ENCODE measurements at regions not wholly inside any gene's neighbourhood (a gene's known extent, or its start where the extent isn't known, plus 50 kb on each side); places are given as distances from the start of the nearest gene placed in this dataset.

GRCh38 chr4:163959932-163960331 is 465.4 kb downstream of the TMA16 start:
- DNase-seq (ENCODE audit: low read depth in 2 of 2) = no peak

- DNase-seq (ENCODE audit: low read depth in 2 of 2) = no peak
Observed at GRCh38 chr4:163966612-163967011, 472.1 kb downstream of the TMA16 start.

- no peak for DNase-seq (ENCODE audit: low read depth in 2 of 2)
Observed at GRCh38 chr4:163967263-163967662, 472.8 kb downstream of the TMA16 start.

GRCh38 chr4:163967710-163968109 is 473.2 kb downstream of the TMA16 start:
- no peak for DNase-seq (ENCODE audit: low read depth in 2 of 2)

- DNase-seq (ENCODE audit: low read depth in 2 of 2) = no peak
Observed at GRCh38 chr4:163969291-163969690, 474.8 kb downstream of the TMA16 start.

DNA sequence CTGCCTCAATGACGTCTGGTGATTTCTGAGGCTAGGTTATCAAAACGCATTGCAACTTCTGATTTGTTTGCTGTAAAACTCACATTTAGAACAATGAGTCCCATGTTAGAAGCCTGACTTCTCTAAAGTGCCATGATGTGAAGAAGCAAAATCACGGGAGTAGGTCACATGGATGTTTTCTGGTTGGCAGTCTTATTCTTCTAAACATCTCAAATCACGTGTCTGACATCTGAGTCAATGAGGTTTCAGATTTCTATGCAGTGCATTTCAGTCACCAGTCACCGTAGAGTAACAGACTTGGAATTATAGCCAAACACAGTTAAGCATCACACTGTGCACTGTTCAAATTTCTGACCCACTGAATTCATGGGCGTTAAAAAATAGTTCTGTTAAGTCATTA is 482.1 kb downstream of the TMA16 start:
- DNase-seq (ENCODE audit: low read depth in 2 of 2) = no peak

DNA sequence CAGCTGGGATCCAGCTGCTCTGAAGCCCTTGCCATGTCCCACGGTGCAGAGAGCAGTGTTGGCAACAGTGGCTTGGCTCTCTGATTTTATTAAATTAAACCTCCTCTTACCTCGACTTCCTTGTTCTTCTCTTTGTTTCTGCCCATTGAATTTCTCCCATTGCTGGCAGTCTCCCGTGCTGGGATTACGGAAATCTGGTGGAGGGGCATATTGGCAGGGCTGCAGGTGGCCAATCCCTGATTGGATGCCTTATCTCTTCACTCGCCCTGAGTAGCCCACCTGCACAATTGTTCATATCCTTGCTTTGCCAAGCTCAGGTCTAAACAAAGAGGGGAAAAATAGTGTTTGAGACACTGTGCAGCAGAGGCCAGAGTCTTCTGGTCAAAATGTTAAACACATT is 493.9 kb downstream of the TMA16 start:
- DNase-seq (ENCODE audit: low read depth in 2 of 2) = no peak

- DNase-seq (ENCODE audit: low read depth in 2 of 2) = no peak
Observed at GRCh38 chr4:163988865-163989264, 494.4 kb downstream of the TMA16 start.

DNA sequence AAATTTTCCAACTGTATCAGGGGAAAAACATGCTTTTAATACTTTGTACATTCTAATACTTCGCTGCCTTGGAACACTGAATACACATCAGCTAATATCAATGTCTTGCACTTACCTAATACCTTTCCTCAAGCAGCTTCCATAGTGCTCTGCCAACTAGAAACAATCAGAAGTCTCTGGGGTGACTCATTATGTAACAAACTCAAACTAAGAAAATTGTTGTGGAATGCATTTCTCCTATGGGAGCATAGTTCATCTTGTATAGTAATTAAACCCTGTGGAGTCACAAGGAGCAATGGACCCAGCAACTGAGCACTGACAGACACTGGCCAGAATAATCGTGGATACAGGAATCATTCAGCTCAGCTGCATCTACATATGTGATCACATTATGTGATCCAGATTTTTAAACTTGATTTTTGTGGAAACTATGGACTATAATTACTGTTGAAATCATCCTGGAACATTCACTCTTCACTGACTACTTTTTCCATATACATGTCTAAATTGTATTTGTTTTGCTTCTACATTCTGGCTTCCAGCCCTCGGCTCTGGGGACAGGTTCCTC is 496.9 kb downstream of the TMA16 start:
- DNase-seq (ENCODE audit: low read depth in 2 of 2) = no peak

DNA sequence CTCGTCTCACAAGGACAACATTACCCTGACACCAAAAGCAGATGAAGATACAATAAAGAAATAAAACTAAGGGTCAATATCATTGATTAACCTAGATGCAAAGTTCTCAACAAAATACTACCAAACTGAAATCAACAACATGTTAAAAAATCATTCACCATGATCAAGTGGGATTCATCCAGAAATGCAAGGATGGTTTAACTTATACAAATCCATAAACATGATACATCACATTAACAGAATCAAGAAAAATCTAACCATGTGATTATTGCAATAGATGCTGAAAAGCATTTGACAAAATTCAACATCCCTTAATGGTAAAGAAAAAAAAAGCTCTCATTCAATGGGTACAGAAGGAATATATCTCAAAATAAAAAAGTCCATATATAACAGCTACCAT is 514.9 kb downstream of the TMA16 start:
- no peak for DNase-seq (ENCODE audit: low read depth in 2 of 2)

- no peak for DNase-seq (ENCODE audit: low read depth in 2 of 2)
Observed at GRCh38 chr4:164011791-164012190, 517.3 kb downstream of the TMA16 start.

GRCh38 chr4:164012396-164013027 is 518.0 kb downstream of the TMA16 start:
- DNase-seq (ENCODE audit: low read depth in 2 of 2) = peak in 1 of 2 donors; percentile 17

- no peak for DNase-seq (ENCODE audit: low read depth in 2 of 2)
Observed at GRCh38 chr4:164021947-164022346, 527.5 kb downstream of the TMA16 start.

DNA sequence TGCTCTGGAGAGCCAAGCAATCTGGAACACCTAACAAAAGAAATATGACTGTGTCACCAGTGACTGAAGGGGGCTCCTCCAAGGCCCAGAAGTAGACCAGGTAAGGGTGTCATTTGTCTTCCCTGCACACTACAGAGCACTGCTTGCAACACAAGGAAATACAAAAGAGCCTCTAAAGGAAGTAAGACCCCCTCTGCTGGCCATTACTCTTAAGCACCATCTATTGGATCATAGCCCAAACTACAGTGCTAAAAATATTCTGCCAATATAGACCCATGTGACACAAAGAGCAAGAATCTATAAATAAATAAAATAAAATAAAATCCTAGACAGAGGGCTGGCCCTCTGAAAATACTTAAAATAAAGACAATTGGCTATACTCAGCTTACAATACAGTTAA is 528.7 kb downstream of the TMA16 start:
- DNase-seq (ENCODE audit: low read depth in 2 of 2) = no peak

DNA sequence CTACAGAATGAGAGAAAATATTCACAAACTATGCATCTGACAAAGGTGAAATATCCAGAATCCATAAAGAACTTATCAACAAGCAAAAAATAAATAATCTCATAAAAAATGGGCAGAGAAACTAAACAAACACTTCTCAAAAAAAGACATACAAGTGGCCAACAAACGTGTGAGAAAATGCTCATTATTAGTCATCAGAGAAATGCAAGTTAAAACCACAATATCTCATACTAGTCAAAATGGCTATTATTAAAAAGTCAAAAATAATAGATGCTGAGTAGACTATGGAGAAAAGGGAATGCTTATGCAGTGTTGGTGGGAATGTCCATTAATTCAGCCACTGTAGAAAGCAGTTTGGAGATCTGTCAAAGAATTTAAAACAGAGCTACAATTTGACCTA is 533.3 kb downstream of the TMA16 start:
- no peak for DNase-seq (ENCODE audit: low read depth in 2 of 2)

DNA sequence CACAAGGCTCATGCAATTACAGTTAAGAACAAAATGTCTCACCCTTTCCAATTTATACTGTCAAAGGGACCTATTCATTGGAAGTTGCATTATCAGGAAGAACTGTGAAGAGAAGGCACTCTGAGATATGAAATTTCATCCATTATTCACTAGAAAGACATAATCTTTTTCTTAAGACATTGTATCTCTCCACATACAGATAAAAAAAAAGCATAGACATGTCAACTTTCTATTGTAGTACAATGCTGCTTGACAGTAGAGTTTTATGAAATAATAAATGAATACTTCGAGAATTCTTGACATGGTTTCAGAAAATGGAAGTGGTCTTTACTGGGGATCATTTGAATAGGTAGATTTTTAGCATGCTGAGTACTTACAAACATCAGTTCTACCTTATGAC is 545.0 kb downstream of the TMA16 start:
- DNase-seq (ENCODE audit: low read depth in 2 of 2) = no peak

GRCh38 chr4:164056426-164057142 is 562.1 kb downstream of the TMA16 start:
- DNase-seq (ENCODE audit: low read depth in 2 of 2) = no peak

- no peak for DNase-seq (ENCODE audit: low read depth in 2 of 2)
Observed at GRCh38 chr4:164058776-164059445, 564.4 kb downstream of the TMA16 start.

DNA sequence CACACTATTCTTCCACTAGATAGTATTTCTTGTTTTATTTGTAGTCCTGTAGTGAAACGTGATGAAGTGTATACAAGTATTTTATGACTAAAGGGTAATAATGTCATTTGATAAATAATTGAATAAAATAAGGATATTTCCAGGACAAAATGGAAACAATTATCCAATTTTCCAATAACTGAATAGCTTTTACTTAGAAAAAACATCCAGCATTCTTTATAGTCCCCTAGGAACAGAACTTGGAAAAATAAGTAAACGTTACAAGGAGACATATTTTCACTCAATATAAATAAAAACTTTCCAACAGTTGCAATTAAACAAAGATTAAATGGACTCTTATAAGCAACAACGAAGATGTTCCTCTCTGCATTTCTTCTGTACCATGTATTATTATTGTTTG is 566.0 kb downstream of the TMA16 start:
- DNase-seq (ENCODE audit: low read depth in 2 of 2) = no peak

- DNase-seq (ENCODE audit: low read depth in 2 of 2) = no peak
Observed at GRCh38 chr4:164068392-164068791, 573.9 kb downstream of the TMA16 start.

DNA sequence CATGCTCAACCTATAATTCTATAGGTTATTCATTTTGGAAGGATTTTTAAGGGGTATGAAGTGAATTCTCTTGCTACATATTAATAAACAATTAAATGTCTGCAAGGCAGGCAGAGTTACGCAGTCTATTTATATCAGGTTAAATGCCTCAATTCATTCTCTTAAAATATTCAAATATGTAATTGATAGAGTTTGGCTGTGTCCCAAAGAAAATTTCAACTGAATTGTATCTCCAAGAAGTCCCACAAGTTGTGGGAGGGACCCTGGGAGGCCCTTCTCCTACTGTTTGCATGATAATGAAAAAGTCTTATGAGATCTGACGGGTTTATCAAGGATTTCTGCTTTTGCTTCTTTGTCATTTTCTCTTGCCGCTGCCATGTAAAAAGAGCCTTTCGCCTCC is 576.1 kb downstream of the TMA16 start:
- DNase-seq (ENCODE audit: low read depth in 2 of 2) = no peak

DNA sequence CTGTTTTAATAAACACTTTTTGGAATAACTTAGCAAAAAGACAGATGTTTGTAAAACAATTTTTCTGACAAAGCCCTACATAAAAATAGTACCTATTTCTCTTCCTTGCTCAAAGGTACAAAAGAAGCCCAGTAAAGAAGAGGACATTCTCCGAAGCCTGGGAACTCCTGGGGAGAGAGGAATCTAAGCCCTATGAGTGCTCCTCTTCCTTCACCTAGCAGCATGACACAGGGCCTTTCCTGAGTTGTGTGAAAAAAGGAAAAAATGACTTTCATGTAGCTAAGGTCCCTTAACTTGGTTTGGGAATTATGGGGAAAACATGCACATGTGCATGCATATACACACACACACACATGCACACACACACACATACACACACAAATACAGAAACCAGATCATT is 586.9 kb downstream of the TMA16 start:
- no peak for DNase-seq (ENCODE audit: low read depth in 2 of 2)

DNA sequence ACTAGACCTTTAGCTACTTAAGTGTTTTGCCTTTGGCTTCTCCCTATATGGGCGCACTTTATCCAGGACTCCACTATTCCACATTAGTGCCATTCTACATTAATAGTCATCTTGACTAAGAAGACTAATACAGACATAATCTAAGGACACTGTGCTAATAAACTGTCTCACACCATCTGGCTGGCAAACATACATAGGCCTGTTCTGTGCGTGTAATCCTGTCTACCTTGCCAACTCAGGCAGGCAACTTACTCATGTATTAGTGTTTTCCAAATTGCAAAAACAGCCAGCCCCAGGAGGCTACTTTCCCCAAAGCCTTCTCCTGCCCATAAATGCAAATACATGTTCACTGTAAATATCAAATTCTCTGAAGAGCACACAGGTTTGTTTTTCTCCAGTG is 587.3 kb downstream of the TMA16 start:
- DNase-seq (ENCODE audit: low read depth in 2 of 2) = no peak

Data from lung microvascular endothelial cell (primary cell).